GM10266 (cell line): ENCODE measurements at regions not wholly inside any gene's neighbourhood (a gene's known extent, or its start where the extent isn't known, plus 50 kb on each side); places are given as distances from the start of the nearest gene placed in this dataset.

Experiments used
- DNase-seq: peaks from one replicate; pipeline ENCODE4 v3.0.0; 2012; ENCODE audit errors: extremely low spot score
- CTCF ChIP-seq: IDR thresholded peaks from 2 replicates; pipeline ENCODE4 v1.5.1; 2012; ENCODE audit warnings: mild to moderate bottlenecking, low read depth; ENCODE audit not compliant: control insufficient read depth, insufficient read depth; ENCODE audit errors: missing control alignments

GRCh38 chr7:113825832-113826231 is 93.0 kb downstream of the PPP1R3A start:
- TF ChIP-seq CTCF: no peak

GRCh38 chr7:113824117-113824823 is 94.5 kb downstream of the PPP1R3A start:
- DNase-seq: no peak
- TF ChIP-seq CTCF: no peak

More at GRCh38 chr7:113825832-113826231, 93.0 kb downstream of the PPP1R3A start:
- no peak for DNase-seq

- DNase-seq: no peak
- no peak for TF ChIP-seq CTCF
Measured at GRCh38 chr7:113819474-113819873, 99.3 kb downstream of the PPP1R3A start.

GRCh38 chr7:113816639-113817038 is 102.2 kb downstream of the PPP1R3A start:
- DNase-seq: no peak
- no peak for TF ChIP-seq CTCF

GRCh38 chr7:113813471-113813870 is 105.3 kb downstream of the PPP1R3A start:
- DNase-seq: no peak
- TF ChIP-seq CTCF: no peak

GRCh38 chr7:113812591-113813255 is 106.1 kb downstream of the PPP1R3A start:
- TF ChIP-seq CTCF: no peak

More at GRCh38 chr7:113812591-113813255, 106.1 kb downstream of the PPP1R3A start:
- no peak for DNase-seq
